ENCODE measurements at regions not wholly inside any gene's neighbourhood (a gene's known extent, or its start where the extent isn't known, plus 50 kb on each side); places are given as distances from the start of the nearest gene placed in this dataset.
"Not testable (repeated sequence)": the region's sequence is repeated elsewhere in the genome, so short reads cannot be mapped to it uniquely, and the experiment has no call there.

DNA sequence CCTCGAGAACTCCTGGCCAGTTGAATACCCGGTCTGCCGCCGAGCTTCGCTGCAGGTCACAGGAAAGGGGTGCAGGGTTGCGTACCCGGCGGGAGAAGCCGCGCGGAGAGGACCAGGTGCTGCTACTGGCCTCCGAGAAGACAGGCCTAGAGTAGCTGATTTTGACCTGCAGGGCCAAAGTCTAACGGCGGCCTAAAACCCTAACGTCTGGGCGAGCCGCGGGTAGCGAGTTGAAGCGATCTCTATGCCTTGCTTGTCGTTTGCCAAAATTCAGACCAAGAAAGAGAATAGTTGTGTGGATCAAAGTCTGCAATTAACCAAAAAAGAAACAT, 133.2 kb downstream of the FAM72C start:
- H3K4me1 ChIP-seq (ENCODE audit: control insufficient read depth, insufficient read depth, low read length), result not testable (repeated sequence)

DNA sequence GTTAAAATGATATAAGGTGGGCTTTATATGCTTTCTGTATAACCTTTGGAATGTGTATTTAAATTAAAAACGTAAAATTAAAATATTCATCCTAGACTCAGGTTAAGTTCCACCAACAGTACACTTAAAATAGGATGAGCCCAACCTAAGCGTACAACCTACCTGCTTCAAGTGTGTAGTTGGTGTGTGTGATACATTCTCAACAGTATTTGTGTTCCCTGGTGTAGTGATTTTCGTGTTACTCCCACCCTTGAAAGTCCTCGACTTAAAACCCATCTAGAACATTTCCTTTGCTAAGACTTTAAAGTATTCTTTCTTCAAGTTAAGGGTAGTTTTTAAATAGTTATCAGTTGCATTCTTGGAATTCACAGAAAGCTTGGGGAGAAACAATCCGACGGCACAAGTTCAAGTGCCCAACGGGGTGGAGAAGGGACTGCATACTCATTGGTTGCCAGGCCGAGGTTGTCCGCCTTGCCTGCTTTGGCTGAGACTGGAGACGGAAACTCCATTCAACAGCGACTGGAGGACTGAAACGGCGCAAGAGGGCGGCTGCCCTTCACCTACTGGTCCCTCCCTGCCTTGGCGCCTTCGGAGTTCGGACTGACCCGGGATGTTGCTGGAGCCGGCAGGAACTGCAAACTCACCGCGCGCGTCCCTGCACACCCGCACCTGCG, 133.7 kb downstream of the FAM72C start:
- H3K4me3 ChIP-seq (ENCODE audit: low read depth, low read length), result peak overlapping the region; percentile 48
- not testable (repeated sequence) for H3K9ac ChIP-seq (ENCODE audit: low read depth, low read length)

More for the DNA sequence above, 133.2 kb downstream of the FAM72C start:
- H3K27me3 ChIP-seq (ENCODE audit: control insufficient read depth, insufficient read depth, low read length); H3K9me3 ChIP-seq (ENCODE audit: control insufficient read depth, insufficient read depth, low read length); H3K27ac ChIP-seq (ENCODE audit: low read depth, low read length); H3K9ac ChIP-seq (ENCODE audit: low read depth, low read length); H3K36me3 ChIP-seq (ENCODE audit: control insufficient read depth, insufficient read depth, low read length): not testable (repeated sequence)
- H3K4me3 ChIP-seq (ENCODE audit: low read depth, low read length), result peak overlapping the region; percentile 48; the same call in 1 of the 2 replicates

DNA sequence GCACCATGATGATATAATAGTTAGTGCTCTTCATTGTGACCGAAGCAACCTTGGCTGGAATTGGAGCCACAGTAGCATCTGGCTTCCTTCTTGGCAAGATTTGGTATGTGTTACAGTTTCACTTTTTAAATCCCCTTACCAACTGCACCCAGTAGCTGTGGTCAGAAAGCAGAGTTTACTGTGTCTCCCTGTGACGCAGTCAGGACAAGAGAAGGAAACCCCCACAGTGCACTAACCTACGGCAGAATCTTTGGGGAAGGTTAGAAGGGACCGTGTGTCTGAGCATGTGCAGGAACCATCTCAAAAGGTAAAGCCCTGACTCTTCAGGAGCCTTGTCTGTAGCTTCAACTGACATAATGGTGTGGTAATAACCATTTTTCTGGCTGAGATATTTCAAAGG, 138.4 kb downstream of the FAM72C start:
- not testable (repeated sequence) for H3K4me1 ChIP-seq (ENCODE audit: control insufficient read depth, insufficient read depth, low read length); H3K9me3 ChIP-seq (ENCODE audit: control insufficient read depth, insufficient read depth, low read length); H3K36me3 ChIP-seq (ENCODE audit: control insufficient read depth, insufficient read depth, low read length); H3K9ac ChIP-seq (ENCODE audit: low read depth, low read length); H3K4me3 ChIP-seq (ENCODE audit: low read depth, low read length); H3K27ac ChIP-seq (ENCODE audit: low read depth, low read length); H3K27me3 ChIP-seq (ENCODE audit: control insufficient read depth, insufficient read depth, low read length)

More for the DNA sequence above, 133.7 kb downstream of the FAM72C start:
- H3K27ac ChIP-seq (ENCODE audit: low read depth, low read length); H3K9me3 ChIP-seq (ENCODE audit: control insufficient read depth, insufficient read depth, low read length); H3K4me1 ChIP-seq (ENCODE audit: control insufficient read depth, insufficient read depth, low read length); H3K27me3 ChIP-seq (ENCODE audit: control insufficient read depth, insufficient read depth, low read length); H3K36me3 ChIP-seq (ENCODE audit: control insufficient read depth, insufficient read depth, low read length): not testable (repeated sequence)

DNA sequence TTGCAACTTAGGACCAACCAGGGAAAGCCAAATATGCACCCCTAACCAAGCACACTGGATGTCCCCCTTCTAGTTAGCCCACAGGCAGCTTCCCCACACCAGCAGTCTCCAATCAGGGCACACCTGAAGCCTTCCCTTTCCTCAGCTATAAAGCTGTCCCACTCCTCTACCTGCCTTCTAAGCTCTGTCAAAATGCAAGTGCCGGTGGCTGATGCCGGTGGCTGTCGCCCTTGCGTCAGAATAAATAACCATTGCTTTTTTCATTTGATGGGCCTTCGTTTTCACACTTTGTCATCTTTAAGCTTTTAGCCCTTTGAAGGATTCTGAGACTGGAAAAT, 139.4 kb downstream of the FAM72C start:
- H3K27me3 ChIP-seq (ENCODE audit: control insufficient read depth, insufficient read depth, low read length); H3K9me3 ChIP-seq (ENCODE audit: control insufficient read depth, insufficient read depth, low read length); H3K27ac ChIP-seq (ENCODE audit: low read depth, low read length); H3K36me3 ChIP-seq (ENCODE audit: control insufficient read depth, insufficient read depth, low read length); H3K4me1 ChIP-seq (ENCODE audit: control insufficient read depth, insufficient read depth, low read length); H3K9ac ChIP-seq (ENCODE audit: low read depth, low read length): not testable (repeated sequence)
- H3K4me3 ChIP-seq (ENCODE audit: low read depth, low read length), result peak overlapping the region; percentile 50; the same call in 1 of the 2 replicates

DNA sequence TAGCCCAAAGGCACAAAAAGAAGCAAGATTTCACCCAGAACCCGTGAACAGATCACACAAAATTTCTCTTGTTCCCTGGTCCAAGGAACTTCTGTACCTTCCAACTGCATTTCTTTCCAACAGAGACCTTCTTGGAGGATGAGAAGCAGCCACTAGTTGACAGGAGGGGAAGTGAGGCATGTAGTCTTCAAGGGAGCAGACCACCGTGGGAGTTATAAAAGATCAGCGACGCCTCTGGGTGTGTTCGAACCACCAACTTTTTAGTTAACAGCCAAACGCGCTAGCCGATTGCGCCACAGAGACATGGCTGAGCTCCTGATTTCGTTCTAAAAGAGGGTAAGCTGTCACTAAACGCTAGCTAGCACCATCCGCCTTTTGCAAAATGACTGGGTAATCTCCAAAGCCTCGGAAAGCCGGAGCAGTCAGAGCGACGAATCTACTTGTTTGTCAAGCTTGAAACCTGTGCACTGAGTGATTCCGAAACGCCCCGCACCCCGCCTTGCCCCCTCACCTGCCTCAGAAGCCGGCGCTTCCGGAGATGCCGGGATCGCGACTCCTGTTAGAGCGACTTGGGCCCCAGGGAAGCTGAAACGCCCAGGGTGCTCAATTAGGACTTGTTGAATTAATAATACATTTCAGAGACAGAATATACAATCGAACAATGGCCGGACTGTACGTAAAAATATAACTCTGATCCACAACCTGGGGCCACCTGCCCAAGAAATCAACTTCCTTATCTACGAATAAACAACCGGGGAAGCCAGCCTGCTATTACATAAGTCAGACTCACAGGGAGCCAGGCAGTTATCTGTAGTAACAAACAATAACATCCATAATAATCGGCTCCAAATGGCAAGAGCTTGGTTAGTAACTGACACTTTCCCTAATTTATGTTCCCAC, 140.1 kb downstream of the FAM72C start:
- not testable (repeated sequence) for H3K4me1 ChIP-seq (ENCODE audit: control insufficient read depth, insufficient read depth, low read length); H3K9me3 ChIP-seq (ENCODE audit: control insufficient read depth, insufficient read depth, low read length); H3K9ac ChIP-seq (ENCODE audit: low read depth, low read length); H3K27ac ChIP-seq (ENCODE audit: low read depth, low read length); H3K36me3 ChIP-seq (ENCODE audit: control insufficient read depth, insufficient read depth, low read length); H3K27me3 ChIP-seq (ENCODE audit: control insufficient read depth, insufficient read depth, low read length)
- H3K4me3 ChIP-seq (ENCODE audit: low read depth, low read length), result peak overlapping the region; percentile 50

DNA sequence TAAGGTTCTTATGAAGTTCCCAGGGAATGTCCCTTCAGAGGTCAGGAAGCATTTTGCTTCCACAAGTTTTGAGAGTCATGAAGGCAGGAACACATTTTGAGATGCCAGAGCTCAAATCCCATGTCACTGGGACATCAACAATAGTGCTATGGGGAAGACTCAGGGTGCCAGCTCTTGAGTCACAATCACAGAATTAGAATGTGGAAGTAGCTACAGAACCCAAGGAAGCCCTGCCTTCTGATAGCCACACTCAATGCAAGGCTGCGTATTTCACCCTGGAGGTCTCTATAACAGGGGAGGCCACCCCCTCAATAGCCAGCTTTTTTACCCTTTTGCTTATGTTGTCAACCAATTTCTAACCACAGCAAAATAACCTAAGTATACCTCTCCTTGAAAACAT, 145.6 kb downstream of the FAM72C start:
- H3K9ac ChIP-seq (ENCODE audit: low read depth, low read length); H3K27me3 ChIP-seq (ENCODE audit: control insufficient read depth, insufficient read depth, low read length); H3K27ac ChIP-seq (ENCODE audit: low read depth, low read length); H3K4me1 ChIP-seq (ENCODE audit: control insufficient read depth, insufficient read depth, low read length); H3K9me3 ChIP-seq (ENCODE audit: control insufficient read depth, insufficient read depth, low read length); H3K4me3 ChIP-seq (ENCODE audit: low read depth, low read length); H3K36me3 ChIP-seq (ENCODE audit: control insufficient read depth, insufficient read depth, low read length): not testable (repeated sequence)

DNA sequence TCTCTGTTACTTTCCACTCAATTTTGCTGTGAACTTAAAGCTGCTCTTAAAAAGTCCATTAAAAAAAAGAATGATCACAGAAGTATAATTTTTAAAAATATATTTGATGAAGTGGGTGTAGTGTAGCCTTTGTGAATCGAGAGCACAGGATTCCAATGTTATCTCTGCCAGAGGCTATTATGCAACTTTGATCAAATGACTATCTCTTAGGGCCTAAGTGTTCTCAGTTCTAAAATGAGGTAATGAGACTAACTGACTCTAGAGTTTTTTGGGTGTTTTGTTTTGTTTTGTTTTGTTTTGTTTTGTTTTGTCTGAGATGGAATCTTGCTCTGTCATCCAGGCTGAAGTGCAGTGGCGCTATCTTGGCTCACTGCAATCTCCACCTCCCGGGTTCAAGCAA, 147.5 kb downstream of the FAM72C start:
- not testable (repeated sequence) for H3K9me3 ChIP-seq (ENCODE audit: control insufficient read depth, insufficient read depth, low read length); H3K4me1 ChIP-seq (ENCODE audit: control insufficient read depth, insufficient read depth, low read length); H3K27me3 ChIP-seq (ENCODE audit: control insufficient read depth, insufficient read depth, low read length); H3K4me3 ChIP-seq (ENCODE audit: low read depth, low read length); H3K27ac ChIP-seq (ENCODE audit: low read depth, low read length); H3K36me3 ChIP-seq (ENCODE audit: control insufficient read depth, insufficient read depth, low read length); H3K9ac ChIP-seq (ENCODE audit: low read depth, low read length)

DNA sequence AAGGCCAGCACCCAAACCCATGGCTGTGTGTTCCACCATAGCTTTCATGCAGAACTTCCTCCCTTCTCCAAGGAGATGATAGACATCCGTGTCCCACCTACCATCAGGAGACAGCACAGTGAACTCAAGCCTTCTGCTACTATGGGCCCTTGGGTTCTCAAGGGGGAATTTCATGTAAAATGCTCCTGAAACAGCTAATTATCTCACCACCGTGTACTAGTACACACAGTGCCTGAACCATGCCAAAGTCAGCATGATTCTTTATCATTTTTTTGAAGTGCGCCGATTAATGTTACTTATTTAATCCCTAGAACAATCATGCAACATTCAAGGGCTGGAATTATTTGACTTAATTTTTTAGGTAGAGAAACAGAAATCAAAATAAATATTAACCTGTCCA, 151.7 kb downstream of the FAM72C start:
- H3K27me3 ChIP-seq (ENCODE audit: control insufficient read depth, insufficient read depth, low read length); H3K4me3 ChIP-seq (ENCODE audit: low read depth, low read length); H3K27ac ChIP-seq (ENCODE audit: low read depth, low read length); H3K9ac ChIP-seq (ENCODE audit: low read depth, low read length); H3K36me3 ChIP-seq (ENCODE audit: control insufficient read depth, insufficient read depth, low read length); H3K9me3 ChIP-seq (ENCODE audit: control insufficient read depth, insufficient read depth, low read length); H3K4me1 ChIP-seq (ENCODE audit: control insufficient read depth, insufficient read depth, low read length): not testable (repeated sequence)

DNA sequence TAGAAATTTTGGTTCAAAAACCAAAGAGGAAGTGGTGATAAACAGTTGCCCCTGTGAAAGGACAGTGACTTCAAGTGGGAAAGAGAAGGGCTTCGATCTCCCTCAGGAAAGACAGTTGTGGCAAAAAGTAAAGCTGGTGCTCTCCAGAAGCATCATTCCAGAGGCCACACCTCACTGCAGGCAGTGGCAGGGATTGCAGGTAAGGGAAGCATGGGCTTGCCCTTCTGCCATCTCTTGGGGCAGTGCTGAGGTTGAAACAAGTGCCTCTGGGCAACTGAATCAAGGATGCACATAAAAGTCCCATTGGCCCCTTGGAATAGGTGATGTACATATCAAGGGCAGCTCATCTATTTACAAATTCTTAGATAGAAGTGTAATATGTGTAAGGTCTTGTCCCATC, 155.4 kb downstream of the FAM72C start:
- H3K9ac ChIP-seq (ENCODE audit: low read depth, low read length); H3K4me3 ChIP-seq (ENCODE audit: low read depth, low read length); H3K9me3 ChIP-seq (ENCODE audit: control insufficient read depth, insufficient read depth, low read length); H3K27me3 ChIP-seq (ENCODE audit: control insufficient read depth, insufficient read depth, low read length); H3K4me1 ChIP-seq (ENCODE audit: control insufficient read depth, insufficient read depth, low read length); H3K27ac ChIP-seq (ENCODE audit: low read depth, low read length); H3K36me3 ChIP-seq (ENCODE audit: control insufficient read depth, insufficient read depth, low read length): not testable (repeated sequence)

DNA sequence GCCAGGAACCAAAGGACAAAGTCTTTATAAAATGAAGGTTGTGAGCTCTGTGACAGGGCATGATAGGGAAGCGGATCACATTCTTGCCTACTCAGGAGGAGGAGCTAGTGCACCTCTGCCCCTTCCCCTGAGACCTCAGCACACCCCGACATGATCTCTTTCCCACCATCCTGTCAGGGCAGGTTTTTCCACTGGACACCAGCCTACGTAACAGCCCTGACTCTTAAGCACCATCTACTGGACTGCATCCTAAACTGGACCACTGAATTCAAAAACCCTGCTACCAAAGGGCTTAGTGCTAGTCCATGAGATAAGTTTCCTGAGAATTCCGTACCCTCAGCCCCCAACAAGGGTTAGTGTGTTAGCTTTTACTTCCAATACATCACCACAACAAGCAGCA, 166.4 kb downstream of the FAM72C start:
- H3K9ac ChIP-seq (ENCODE audit: low read depth, low read length); H3K4me3 ChIP-seq (ENCODE audit: low read depth, low read length); H3K9me3 ChIP-seq (ENCODE audit: control insufficient read depth, insufficient read depth, low read length); H3K27ac ChIP-seq (ENCODE audit: low read depth, low read length); H3K36me3 ChIP-seq (ENCODE audit: control insufficient read depth, insufficient read depth, low read length); H3K4me1 ChIP-seq (ENCODE audit: control insufficient read depth, insufficient read depth, low read length); H3K27me3 ChIP-seq (ENCODE audit: control insufficient read depth, insufficient read depth, low read length): not testable (repeated sequence)

DNA sequence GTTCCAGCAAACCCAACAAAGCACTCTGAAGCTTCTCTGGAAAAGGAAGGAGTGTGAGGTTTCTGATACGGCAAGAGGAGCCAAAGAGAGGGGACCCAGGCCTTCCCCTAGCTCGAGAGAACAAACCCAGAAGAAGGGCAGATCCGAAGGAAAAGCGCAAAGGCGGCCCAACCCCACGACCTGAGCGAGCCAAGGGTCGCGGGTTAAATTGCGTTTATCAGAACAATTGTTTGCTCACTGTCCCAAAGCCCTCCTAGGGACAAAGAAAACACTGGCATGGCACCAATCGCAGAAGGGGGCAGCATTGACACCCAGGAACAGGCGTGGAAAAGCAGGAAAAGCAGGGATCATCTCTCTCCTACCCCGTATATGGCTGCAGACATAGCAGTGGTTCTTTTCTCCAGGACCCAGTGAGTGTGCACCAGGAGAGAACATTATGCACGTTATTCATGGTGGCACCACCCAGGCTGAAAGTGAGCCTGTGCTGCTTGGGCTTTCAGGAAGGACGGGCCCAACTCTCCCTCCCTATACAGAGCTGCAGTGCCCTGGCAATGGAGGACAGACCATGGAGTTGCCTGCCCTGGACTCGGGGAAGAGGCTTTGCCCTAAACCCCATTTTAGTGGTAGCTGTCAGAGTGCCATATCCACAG, 167.0 kb downstream of the FAM72C start:
- not testable (repeated sequence) for H3K36me3 ChIP-seq (ENCODE audit: control insufficient read depth, insufficient read depth, low read length); H3K27ac ChIP-seq (ENCODE audit: low read depth, low read length); H3K9me3 ChIP-seq (ENCODE audit: control insufficient read depth, insufficient read depth, low read length); H3K27me3 ChIP-seq (ENCODE audit: control insufficient read depth, insufficient read depth, low read length); H3K4me1 ChIP-seq (ENCODE audit: control insufficient read depth, insufficient read depth, low read length); H3K9ac ChIP-seq (ENCODE audit: low read depth, low read length)
- peak overlapping the region; percentile 47; the same call in 1 of the 2 replicates for H3K4me3 ChIP-seq (ENCODE audit: low read depth, low read length)
